ENCODE measurements at regions not wholly inside any gene's neighbourhood (a gene's known extent, or its start where the extent isn't known, plus 50 kb on each side); places are given as distances from the start of the nearest gene placed in this dataset.

DNA sequence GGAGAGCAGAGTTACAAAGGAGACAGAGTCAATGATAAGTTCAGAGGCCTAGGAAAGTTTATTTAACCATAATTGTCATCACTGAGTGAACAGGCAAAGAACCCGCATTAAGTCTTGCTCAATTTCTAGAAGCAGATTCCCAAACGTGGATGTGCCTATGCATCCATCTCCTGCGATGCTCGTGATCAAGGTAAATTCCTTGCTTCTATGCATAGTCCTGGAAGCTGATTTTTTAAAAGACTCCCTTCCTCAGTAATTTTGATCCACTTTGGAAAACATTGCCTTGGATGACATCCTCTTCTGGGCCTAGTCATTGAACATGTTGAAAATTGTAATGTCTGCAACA lies 116.4 kb downstream of the TNFSF18 start:
- intact Hi-C loops (cut with DNase I; ENCODE audit: low total_unique reads), result no loop called here
- TF ChIP-seq, protein P1, sequence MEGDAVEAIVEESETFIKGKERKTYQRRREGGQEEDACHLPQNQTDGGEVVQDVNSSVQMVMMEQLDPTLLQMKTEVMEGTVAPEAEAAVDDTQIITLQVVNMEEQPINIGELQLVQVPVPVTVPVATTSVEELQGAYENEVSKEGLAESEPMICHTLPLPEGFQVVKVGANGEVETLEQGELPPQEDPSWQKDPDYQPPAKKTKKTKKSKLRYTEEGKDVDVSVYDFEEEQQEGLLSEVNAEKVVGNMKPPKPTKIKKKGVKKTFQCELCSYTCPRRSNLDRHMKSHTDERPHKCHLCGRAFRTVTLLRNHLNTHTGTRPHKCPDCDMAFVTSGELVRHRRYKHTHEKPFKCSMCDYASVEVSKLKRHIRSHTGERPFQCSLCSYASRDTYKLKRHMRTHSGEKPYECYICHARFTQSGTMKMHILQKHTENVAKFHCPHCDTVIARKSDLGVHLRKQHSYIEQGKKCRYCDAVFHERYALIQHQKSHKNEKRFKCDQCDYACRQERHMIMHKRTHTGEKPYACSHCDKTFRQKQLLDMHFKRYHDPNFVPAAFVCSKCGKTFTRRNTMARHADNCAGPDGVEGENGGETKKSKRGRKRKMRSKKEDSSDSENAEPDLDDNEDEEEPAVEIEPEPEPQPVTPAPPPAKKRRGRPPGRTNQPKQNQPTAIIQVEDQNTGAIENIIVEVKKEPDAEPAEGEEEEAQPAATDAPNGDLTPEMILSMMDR (IDR thresholded peaks at IDR 0.05), result no peak
- no peak for TF ChIP-seq POLR2A (IDR thresholded peaks at IDR 0.05)
- H3K4me3 ChIP-seq (ENCODE audit: low read depth, poor library complexity, severe bottlenecking), result no peak overlapping the region
- no peak for DNase-seq (ENCODE audit: low spot score in 2 of 2)
- 65 to 69% methylated on average over 4 of the region's 4 CpGs for WGBS, 2 donors

DNA sequence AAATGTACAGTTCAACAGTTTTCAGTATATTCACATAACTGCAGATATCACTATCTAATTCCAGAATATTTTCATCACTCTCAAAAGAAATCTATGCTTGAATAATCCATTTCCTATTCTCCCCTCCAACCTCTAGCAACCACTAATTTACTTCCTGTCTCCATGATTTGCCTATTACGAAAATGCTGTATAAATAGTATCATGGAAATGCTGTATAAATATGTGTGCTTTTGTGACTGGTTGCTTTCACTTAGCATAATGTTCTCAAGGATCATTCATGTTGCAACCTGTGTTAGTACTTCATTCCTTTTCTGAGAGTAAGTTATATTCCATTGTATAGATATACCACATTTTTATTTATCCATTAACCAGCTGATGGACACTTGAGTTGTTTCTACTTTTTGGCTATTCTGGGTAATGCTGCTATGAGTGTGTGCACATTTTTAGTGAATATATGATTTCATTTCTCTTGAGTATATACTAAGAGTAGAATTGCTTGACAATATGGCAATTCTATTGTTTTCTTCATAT lies 115.6 kb downstream of the TNFSF18 start:
- H3K4me3 ChIP-seq (ENCODE audit: low read depth, poor library complexity, severe bottlenecking), result no peak overlapping the region
- no peak for DNase-seq (ENCODE audit: low spot score in 2 of 2)
- 65 to 70% methylated on average over 1 of the region's 1 CpG for WGBS, 2 donors
- no peak for TF ChIP-seq POLR2A (IDR thresholded peaks at IDR 0.05)
- TF ChIP-seq, protein P1 (IDR thresholded peaks at IDR 0.05), result no peak
- intact Hi-C loops (cut with DNase I; ENCODE audit: low total_unique reads), result no loop called here

DNA sequence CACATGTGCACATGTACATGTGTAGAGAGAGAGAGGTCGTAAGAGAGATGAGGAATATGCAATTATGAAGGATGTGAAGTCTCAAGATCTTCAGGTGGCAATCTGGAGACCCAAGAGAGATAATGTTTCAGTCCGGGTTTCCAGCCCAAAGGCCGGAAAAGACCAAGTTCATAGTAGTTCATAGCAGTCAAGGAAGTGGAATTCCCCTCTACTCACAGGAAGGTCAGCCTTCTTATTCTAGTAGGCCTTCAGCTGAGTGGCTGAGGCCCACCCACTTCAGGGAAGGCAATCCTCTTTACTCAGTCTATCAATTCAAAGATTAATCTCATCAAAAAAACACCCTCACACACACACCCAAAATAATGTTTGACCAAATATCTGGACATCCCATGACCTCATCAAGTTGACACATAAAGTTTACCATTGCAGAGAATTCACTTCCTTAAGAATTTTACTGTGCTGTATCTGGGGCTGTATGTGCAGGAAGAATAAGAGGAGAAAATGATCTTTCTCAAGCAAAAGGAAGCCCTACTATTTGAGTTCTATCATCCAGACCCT lies 114.6 kb downstream of the TNFSF18 start:
- H3K4me3 ChIP-seq (ENCODE audit: low read depth, poor library complexity, severe bottlenecking), result no peak overlapping the region
- intact Hi-C loops (cut with DNase I; ENCODE audit: low total_unique reads), result no loop called here
- no peak for TF ChIP-seq POLR2A (IDR thresholded peaks at IDR 0.05)
- TF ChIP-seq, protein P1 (IDR thresholded peaks at IDR 0.05), result no peak
- WGBS, 2 donors, result 77 to 92% methylated on average over 3 of the region's 3 CpGs
- DNase-seq (ENCODE audit: low spot score in 2 of 2), result no peak

DNA sequence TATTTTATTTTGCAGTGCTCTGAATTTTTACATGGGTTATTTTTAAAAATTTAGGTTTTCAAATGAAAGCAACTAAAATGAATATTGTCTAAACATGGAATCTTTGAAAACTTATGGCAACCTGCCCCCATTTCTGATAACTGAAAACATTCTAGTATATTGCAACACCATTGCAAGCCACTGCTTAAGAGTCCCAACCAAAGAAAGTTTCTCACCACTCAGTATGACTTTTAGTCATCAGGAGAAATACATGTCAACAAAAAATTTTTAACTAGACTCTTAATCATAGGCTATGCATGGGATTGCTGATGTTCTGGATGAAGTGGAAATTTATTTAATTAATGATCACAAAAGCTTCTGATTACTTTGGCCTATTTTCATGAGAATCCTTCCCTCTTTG lies 112.1 kb downstream of the TNFSF18 start:
- no peak for TF ChIP-seq POLR2A (IDR thresholded peaks at IDR 0.05)
- TF ChIP-seq, protein P1 (IDR thresholded peaks at IDR 0.05), result no peak
- intact Hi-C loops (cut with DNase I; ENCODE audit: low total_unique reads), result no loop called here
- no peak for DNase-seq (ENCODE audit: low spot score in 2 of 2)
- H3K4me3 ChIP-seq (ENCODE audit: low read depth, poor library complexity, severe bottlenecking), result no peak overlapping the region

DNA sequence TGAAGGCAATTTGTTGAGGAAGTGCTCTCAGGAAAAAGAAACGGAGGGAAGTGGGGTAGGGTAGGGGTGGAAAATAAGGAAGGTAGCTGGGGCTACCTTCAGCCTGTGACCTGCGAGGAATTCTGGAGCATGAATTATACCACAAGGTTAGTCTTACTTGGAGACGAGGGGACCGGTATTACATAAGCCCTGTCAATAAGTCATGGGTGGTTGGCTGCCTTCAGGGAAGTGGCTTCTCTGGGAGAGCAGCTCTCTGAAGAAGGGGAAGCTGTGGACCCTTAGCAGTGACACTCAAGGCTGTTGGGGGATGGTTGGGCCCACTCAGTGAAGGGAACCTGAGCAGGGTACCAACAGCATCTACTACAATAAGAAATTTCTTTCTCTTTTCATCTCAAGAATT lies 111.3 kb downstream of the TNFSF18 start:
- TF ChIP-seq, protein P1 (IDR thresholded peaks at IDR 0.05), result no peak
- no peak for TF ChIP-seq POLR2A (IDR thresholded peaks at IDR 0.05)
- intact Hi-C loops (cut with DNase I; ENCODE audit: low total_unique reads), result no loop called here
- WGBS, 2 donors, result 82 to 93% methylated on average over 4 of the region's 4 CpGs
- DNase-seq (ENCODE audit: low spot score in 2 of 2), result no peak
- no peak overlapping the region for H3K4me3 ChIP-seq (ENCODE audit: low read depth, poor library complexity, severe bottlenecking)
